ENCODE measurements at regions not wholly inside any gene's neighbourhood (a gene's known extent, or its start where the extent isn't known, plus 50 kb on each side); places are given as distances from the start of the nearest gene placed in this dataset.

- DNase-seq (ENCODE audit: low read depth), result no peak
Observed at GRCh38 chr5:135203019-135203418, 169.0 kb upstream of the PITX1 start.

GRCh38 chr5:135199919-135200318 is 165.9 kb upstream of the PITX1 start:
- DNase-seq (ENCODE audit: low read depth), result no peak

GRCh38 chr5:135196483-135196882 is 162.5 kb upstream of the PITX1 start:
- DNase-seq (ENCODE audit: low read depth), result no peak

- no peak for DNase-seq (ENCODE audit: low read depth)
Observed at GRCh38 chr5:135195270-135195608, 161.2 kb upstream of the PITX1 start.

- no peak for DNase-seq (ENCODE audit: low read depth)
Observed at GRCh38 chr5:135194573-135195269, 160.7 kb upstream of the PITX1 start.

GRCh38 chr5:135194126-135194488 is 160.1 kb upstream of the PITX1 start:
- no peak for DNase-seq (ENCODE audit: low read depth)

GRCh38 chr5:135193213-135194125 is 159.4 kb upstream of the PITX1 start:
- DNase-seq (ENCODE audit: low read depth), result no peak

- no peak for DNase-seq (ENCODE audit: low read depth)
Observed at GRCh38 chr5:135192351-135192750, 158.3 kb upstream of the PITX1 start.

GRCh38 chr5:135191084-135191826 is 157.2 kb upstream of the PITX1 start:
- DNase-seq (ENCODE audit: low read depth), result peak; percentile 49

GRCh38 chr5:135190416-135191083 is 156.5 kb upstream of the PITX1 start:
- DNase-seq (ENCODE audit: low read depth), result no peak

GRCh38 chr5:135189024-135189423 is 155.0 kb upstream of the PITX1 start:
- no peak for DNase-seq (ENCODE audit: low read depth)

GRCh38 chr5:135188233-135188914 is 154.3 kb upstream of the PITX1 start:
- no peak for DNase-seq (ENCODE audit: low read depth)

GRCh38 chr5:135186662-135187522 is 152.9 kb upstream of the PITX1 start:
- DNase-seq (ENCODE audit: low read depth), result no peak

GRCh38 chr5:135185481-135186065 is 151.5 kb upstream of the PITX1 start:
- DNase-seq (ENCODE audit: low read depth), result no peak

- no peak for DNase-seq (ENCODE audit: low read depth)
Observed at GRCh38 chr5:135184646-135185045, 150.6 kb upstream of the PITX1 start.

GRCh38 chr5:135183464-135183863 is 149.4 kb upstream of the PITX1 start:
- DNase-seq (ENCODE audit: low read depth), result no peak

- DNase-seq (ENCODE audit: low read depth), result no peak
Observed at GRCh38 chr5:135182675-135183074, 148.6 kb upstream of the PITX1 start.

- DNase-seq (ENCODE audit: low read depth), result no peak
Observed at GRCh38 chr5:135181653-135182052, 147.6 kb upstream of the PITX1 start.

GRCh38 chr5:135179308-135179980 is 145.4 kb upstream of the PITX1 start:
- DNase-seq (ENCODE audit: low read depth), result no peak
